Cardiac muscle cell (in vitro differentiated cells and primary cell): ENCODE measurements at regions not wholly inside any gene's neighbourhood (a gene's known extent, or its start where the extent isn't known, plus 50 kb on each side); places are given as distances from the start of the nearest gene placed in this dataset.
A peak's percentile ranks its signal among the peaks of the same experiment; 100 is the strongest.

ENCODE experiments used
- DNase-seq, 2 donors: peaks; one replicate each; pipeline versions ENCODE4 v3.0.0 to v3.0.0-alpha.2; 2010 to 2017; ENCODE audit warnings: low read depth in 1 of 2, low spot score in 1 of 2
- H3K27ac ChIP-seq: fragments of 200-600 bp; sonication (generic); 2 replicates; pipeline ENCODE4 v1.5.1; 2016
- H3K27me3 ChIP-seq: fragments of 200-600 bp; sonication (generic); 2 replicates; pipeline ENCODE4 v1.6.0; 2016; ENCODE audit warnings: control low read depth
- H3K36me3 ChIP-seq: fragments of 200-600 bp; sonication (generic); 2 replicates; pipeline ENCODE4 v1.5.1; 2016; ENCODE audit warnings: control low read depth
- H3K4me1 ChIP-seq: fragments of 200-600 bp; sonication (generic); 2 replicates; pipeline ENCODE4 v1.8.1; 2017; ENCODE audit warnings: low read depth, mild to moderate bottlenecking, mixed run types
- H3K4me3 ChIP-seq: fragments of 200-600 bp; sonication (generic); 2 replicates; pipeline ENCODE4 v1.5.1; 2016; ENCODE audit warnings: mild to moderate bottlenecking
- H3K9me3 ChIP-seq: fragments of 200-600 bp; sonication (generic); 2 replicates; pipeline ENCODE4 v1.5.1; 2017; ENCODE audit warnings: low read depth, mild to moderate bottlenecking, control low read depth
- TF ChIP-seq, protein P1 (sequence below): IDR thresholded peaks from 2 replicates; pipeline ENCODE4 v1.5.1; 2012; ENCODE audit warnings: low read depth, mild to moderate bottlenecking, low read length

GRCh38 chr2:51990684-51991083, 958.8 kb upstream of the NRXN1 start:
- no peaks in the 10 kb centered on the region for H3K27me3 ChIP-seq
- H3K27ac ChIP-seq = no peak overlapping the region
- peak in 1 of 2 donors; percentile 10 for DNase-seq
- no peaks in the 10 kb centered on the region for H3K36me3 ChIP-seq
- no peaks in the 10 kb centered on the region for H3K9me3 ChIP-seq
- TF ChIP-seq, protein P1, sequence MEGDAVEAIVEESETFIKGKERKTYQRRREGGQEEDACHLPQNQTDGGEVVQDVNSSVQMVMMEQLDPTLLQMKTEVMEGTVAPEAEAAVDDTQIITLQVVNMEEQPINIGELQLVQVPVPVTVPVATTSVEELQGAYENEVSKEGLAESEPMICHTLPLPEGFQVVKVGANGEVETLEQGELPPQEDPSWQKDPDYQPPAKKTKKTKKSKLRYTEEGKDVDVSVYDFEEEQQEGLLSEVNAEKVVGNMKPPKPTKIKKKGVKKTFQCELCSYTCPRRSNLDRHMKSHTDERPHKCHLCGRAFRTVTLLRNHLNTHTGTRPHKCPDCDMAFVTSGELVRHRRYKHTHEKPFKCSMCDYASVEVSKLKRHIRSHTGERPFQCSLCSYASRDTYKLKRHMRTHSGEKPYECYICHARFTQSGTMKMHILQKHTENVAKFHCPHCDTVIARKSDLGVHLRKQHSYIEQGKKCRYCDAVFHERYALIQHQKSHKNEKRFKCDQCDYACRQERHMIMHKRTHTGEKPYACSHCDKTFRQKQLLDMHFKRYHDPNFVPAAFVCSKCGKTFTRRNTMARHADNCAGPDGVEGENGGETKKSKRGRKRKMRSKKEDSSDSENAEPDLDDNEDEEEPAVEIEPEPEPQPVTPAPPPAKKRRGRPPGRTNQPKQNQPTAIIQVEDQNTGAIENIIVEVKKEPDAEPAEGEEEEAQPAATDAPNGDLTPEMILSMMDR = no peak
- no peak overlapping the region for H3K4me3 ChIP-seq
- peaks cover 11% of the 10 kb centered on the region for H3K4me1 ChIP-seq

- TF ChIP-seq, protein P1 = no peak
- H3K27me3 ChIP-seq = no peaks in the 10 kb centered on the region
- DNase-seq = no peak
- no peak overlapping the region for H3K4me3 ChIP-seq
- peaks cover 2% of the 10 kb centered on the region for H3K4me1 ChIP-seq
- H3K36me3 ChIP-seq = no peaks in the 10 kb centered on the region
- no peaks in the 10 kb centered on the region for H3K9me3 ChIP-seq
- no peak overlapping the region for H3K27ac ChIP-seq
Observed at GRCh38 chr2:51986101-51986500, 954.2 kb upstream of the NRXN1 start.

DNA sequence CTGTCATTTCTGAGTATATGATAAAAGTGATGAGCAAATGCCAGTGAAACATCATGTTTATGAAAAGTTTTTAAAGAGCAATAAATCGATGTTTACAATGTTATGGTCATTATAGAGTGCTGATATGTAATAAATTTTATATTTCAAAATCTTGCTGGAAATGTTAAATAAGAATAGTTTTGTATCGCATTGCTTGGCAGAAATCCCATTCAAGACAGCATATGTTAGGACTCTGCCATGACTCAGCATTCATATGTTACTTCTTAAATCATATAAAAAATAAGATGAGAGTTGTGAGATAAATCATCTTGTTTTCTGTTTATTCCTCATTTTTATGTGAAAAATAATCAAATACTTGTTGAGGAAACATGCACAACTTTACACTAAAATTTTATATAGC, 949.9 kb upstream of the NRXN1 start:
- DNase-seq = peak in 1 of 2 donors; percentile 57
- H3K9me3 ChIP-seq = no peaks in the 10 kb centered on the region
- no peak overlapping the region for H3K4me3 ChIP-seq
- no peaks in the 10 kb centered on the region for H3K36me3 ChIP-seq
- no peaks in the 10 kb centered on the region for H3K4me1 ChIP-seq
- no peak overlapping the region for H3K27ac ChIP-seq
- TF ChIP-seq, protein P1 = no peak
- no peaks in the 10 kb centered on the region for H3K27me3 ChIP-seq

DNA sequence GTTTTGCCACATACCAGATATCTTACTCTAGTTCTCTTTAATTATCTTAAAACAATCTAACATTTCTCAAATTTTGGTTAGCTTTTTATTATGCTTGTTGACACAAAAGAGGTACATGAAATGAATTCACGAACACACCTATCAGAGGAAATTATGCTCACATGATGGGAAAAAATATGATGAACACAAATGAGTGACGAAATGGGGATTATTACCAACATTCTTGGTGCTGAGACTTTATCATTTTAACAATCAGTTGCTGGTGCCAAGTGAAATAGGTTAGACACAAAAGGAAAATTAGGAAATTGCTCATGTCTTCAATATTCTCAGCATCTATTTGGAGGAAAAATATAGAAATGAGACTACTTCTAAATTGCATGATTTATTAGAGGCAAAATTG, 944.7 kb upstream of the NRXN1 start:
- no peaks in the 10 kb centered on the region for H3K36me3 ChIP-seq
- H3K4me1 ChIP-seq = no peaks in the 10 kb centered on the region
- TF ChIP-seq, protein P1 = no peak
- H3K27ac ChIP-seq = no peak overlapping the region
- no peaks in the 10 kb centered on the region for H3K9me3 ChIP-seq
- H3K4me3 ChIP-seq = no peak overlapping the region
- H3K27me3 ChIP-seq = no peaks in the 10 kb centered on the region
- DNase-seq = no peak

DNA sequence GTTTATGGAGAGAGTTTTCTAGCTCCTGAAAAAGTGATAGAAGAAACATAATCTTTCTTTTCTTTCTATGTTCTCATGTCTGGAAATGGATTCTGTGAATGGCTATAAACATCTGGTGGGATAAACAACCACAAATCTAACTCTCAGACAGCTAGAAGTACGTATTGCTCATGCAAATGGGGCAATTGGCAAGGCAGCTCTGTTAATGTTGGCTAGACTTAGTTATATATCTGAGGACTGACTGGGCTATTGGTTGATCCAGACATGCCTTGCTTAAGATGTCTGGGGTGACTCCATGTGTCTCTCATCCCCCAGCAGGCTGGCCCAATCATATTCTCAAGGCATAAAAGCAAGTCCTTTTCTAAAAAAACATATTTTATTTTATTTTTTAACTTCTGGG, 939.2 kb upstream of the NRXN1 start:
- DNase-seq = no peak
- Histone ChIP-seq H3K36me3 (no peaks in the 10 kb centered on the region), H3K27me3 (no peaks in the 10 kb centered on the region), H3K4me1 (no peaks in the 10 kb centered on the region), H3K4me3 (no peak overlapping the region), H3K9me3 (no peaks in the 10 kb centered on the region), H3K27ac (no peak overlapping the region)
- TF ChIP-seq, protein P1 = no peak

- H3K27ac ChIP-seq = no peak overlapping the region
- DNase-seq = no peak
- TF ChIP-seq, protein P1 = no peak
- no peaks in the 10 kb centered on the region for H3K27me3 ChIP-seq
- H3K36me3 ChIP-seq = no peaks in the 10 kb centered on the region
- H3K4me3 ChIP-seq = no peak overlapping the region
- no peaks in the 10 kb centered on the region for H3K9me3 ChIP-seq
- H3K4me1 ChIP-seq = no peaks in the 10 kb centered on the region
Observed at GRCh38 chr2:51969347-51969746, 937.4 kb upstream of the NRXN1 start.
